ENCODE measurements at regions not wholly inside any gene's neighbourhood (a gene's known extent, or its start where the extent isn't known, plus 50 kb on each side); places are given as distances from the start of the nearest gene placed in this dataset.
"Not testable (repeated sequence)": the region's sequence is repeated elsewhere in the genome, so short reads cannot be mapped to it uniquely, and the experiment has no call there.

- no peak for DNase-seq
Measured at GRCh38 chr4:147284256-147284835, 196.6 kb upstream of the EDNRA start.

- no peak for DNase-seq
Measured at GRCh38 chr4:147284935-147285334, 196.0 kb upstream of the EDNRA start.

GRCh38 chr4:147285751-147286150, 195.1 kb upstream of the EDNRA start:
- no peak for DNase-seq

GRCh38 chr4:147286846-147287587, 193.9 kb upstream of the EDNRA start:
- DNase-seq, result no peak

GRCh38 chr4:147287588-147287890, 193.4 kb upstream of the EDNRA start:
- DNase-seq, result no peak

DNA sequence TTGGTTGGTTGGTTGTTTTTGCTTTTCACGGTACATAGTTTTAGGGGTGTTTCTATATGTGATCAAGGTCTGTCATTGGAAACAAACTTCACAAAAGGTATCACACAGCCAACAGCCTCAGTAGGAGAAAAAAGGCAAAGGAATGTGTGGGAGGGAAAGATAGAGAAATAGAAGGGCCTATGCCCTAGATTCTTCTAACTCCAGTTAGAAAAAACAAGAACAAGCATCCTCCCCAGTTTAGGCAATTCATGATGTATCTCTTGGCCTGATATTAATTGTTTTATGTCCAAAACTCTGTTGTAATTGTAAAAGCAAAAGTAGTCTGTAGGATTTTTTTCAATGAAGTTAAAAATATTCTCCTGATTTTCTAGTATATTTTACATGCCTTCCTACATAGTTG, 192.4 kb upstream of the EDNRA start:
- DNase-seq, result no peak

DNA sequence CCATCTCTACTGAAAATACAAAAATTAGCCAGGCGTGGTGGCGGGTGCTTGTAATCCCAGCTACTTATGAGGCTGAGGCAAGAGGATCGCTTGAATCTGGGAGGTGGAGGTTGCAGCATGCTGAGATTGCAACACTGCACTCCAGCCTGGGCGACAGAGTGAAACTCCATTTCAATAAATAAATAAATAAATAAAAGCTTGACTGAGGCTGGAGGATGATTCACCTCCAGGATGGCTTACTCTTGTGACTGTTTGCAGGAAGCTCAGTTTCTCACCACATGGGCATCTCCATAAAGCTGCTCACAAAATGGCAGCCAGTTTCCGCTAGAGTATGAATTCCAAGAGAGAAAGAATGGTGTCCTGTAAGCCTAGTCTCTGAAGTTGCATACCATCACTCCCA, 191.7 kb upstream of the EDNRA start:
- DNase-seq, result no peak

GRCh38 chr4:147292604-147293313, 188.1 kb upstream of the EDNRA start:
- not testable (repeated sequence) for DNase-seq

- DNase-seq, result not testable (repeated sequence)
Measured at GRCh38 chr4:147293314-147293677, 187.6 kb upstream of the EDNRA start.

- DNase-seq, result no peak
Measured at GRCh38 chr4:147299205-147299604, 181.7 kb upstream of the EDNRA start.

DNA sequence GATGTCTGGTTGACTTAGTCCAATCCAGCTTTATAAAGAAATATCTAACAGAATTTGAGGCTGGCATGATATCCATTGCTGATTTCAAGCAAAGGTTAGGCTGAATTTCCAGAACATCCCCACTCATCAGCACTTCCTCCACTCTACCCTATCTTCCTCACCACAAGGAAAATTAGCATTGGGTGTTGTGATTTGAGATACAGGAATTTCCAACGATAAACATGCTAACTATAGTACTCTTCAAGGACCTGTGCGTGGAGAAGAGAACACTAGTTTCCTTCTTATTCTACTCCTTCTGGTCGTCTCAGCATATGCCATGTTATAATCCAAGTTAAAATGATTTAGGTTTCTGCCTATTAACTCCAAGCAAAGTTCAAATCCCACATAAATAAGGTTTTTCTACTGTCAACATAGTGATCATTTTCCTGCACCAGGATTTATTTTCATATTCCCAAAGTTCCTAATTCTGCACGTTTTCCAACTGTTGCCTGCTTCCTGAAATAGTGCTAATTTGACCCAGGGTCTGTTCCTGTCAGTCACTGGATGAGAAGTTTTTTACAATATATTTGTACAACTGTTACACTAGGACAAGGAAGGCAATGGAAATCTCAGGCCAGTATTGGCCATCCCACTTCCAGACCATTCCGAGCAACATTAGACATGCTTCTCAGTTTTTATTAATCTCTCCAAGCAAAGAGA, 177.6 kb upstream of the EDNRA start:
- DNase-seq, result no peak

GRCh38 chr4:147303873-147304229, 177.0 kb upstream of the EDNRA start:
- DNase-seq, result no peak

GRCh38 chr4:147307896-147308674, 172.8 kb upstream of the EDNRA start:
- no peak for DNase-seq

DNA sequence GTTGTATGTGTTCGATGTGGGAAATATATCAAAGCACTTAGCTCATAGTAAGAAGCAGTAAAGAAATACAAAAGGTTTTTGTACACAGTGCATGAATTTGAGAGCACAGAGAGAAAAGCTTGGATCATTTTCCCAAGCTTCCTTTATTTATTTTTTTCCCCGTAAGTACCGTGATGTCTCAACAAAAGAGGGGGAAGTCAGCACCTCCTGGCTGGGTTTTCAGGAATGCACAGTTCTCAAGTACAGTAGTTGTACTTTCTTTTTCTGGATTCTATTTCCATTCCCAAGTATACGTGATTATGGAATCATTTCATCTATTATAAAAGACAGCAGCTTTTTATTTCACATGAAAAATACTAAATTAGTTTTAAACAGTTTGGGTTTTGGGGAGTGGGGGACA, 171.5 kb upstream of the EDNRA start:
- no peak for DNase-seq

GRCh38 chr4:147310312-147310711, 170.6 kb upstream of the EDNRA start:
- no peak for DNase-seq

- DNase-seq, result no peak
Measured at GRCh38 chr4:147311956-147312355, 168.9 kb upstream of the EDNRA start.

DNA sequence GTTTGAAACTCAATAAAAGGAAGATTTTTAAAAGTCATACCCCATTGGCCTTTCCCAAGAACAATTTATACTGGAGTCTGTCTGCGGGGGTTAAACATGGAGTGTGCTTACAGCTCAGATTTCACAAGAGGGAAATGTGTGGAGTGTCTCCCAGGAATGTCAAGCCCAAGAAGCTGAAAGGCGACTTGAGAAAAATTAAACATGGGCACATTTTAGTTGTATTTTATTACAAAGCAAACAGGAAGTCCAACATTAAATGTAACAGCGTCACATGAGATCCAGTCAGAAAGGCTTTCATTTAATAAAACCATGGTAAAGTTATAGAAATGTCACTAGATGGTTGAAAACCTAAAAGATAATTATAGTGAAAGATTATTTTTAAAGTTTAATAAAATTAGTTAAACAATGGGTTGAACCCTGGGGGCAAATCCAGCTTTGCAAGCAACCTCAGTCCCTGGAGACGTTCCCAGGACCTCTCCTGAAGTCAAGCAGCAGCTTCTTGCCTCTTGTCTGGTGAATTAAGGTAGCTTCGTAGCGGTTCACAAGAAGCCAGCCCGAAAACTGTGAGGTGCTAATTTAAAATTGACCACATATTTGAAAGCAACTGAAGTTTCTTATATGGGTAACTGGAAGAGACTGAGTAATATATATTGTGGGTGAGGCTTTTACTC, 168.4 kb upstream of the EDNRA start:
- DNase-seq, result no peak

DNA sequence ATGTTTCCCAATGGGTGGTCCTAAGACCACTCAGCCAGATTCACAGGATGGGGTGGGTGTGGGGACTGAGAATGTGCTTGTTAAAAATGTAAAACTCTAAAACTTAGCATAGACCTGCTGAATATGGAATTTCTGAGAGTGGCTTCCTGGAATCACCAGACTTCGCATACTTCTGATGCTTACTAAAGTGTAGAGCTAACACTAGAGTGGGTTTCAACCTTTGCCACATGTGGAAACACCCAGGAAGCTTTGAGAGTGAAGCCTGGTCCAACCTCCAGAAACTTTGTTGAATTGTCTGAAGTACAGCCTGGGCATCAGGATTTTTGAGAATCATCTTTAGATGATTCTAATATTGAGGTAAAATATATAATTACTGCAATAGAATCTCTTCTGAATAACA, 167.8 kb upstream of the EDNRA start:
- DNase-seq, result no peak

DNA sequence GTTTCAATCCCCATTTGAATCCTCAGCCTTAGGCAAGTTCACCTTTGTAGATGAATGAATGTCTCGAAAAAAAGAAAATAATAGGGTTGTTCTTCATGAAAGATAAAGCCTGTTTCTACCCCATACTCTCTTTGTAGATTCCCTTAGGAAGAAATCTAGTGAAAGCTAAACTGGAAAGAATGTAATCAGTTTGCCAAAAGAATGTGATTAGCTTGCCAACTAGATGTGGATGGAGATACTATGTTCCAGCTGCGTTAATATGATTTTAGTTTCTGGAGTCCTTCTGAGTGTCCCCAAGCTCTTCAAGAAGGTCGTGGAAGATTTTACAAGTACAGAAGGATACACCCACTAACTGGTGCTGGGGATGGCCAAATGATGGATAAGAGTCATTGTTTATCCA, 162.3 kb upstream of the EDNRA start:
- DNase-seq, result no peak

- no peak for DNase-seq
Measured at GRCh38 chr4:147325571-147325981, 155.3 kb upstream of the EDNRA start.

DNA sequence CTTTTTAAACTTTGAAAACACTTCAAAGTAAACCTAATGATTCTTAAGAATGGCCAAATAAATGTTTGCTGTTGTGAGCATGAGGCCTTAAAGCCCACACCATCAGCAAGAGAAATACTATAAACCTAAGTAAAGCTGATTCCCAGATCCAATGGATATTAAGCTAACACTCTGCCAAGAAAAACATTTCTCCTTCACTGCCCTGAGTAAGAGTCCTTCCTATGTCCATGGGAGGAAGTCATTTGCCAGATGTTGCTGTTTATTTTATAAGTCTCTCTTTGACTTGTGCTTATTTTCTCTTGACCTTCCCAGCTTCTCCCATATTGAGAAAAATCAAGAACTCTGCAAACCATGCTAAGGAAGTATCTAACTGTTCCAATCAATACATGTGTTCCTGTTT, 154.3 kb upstream of the EDNRA start:
- DNase-seq, result no peak

- DNase-seq, result no peak
Measured at GRCh38 chr4:147327322-147327721, 153.6 kb upstream of the EDNRA start.

- DNase-seq, result no peak
Measured at GRCh38 chr4:147328189-147328588, 152.7 kb upstream of the EDNRA start.
